Effector CD4-positive, alpha-beta T cell (primary cell): ENCODE measurements at regions not wholly inside any gene's neighbourhood (a gene's known extent, or its start where the extent isn't known, plus 50 kb on each side); places are given as distances from the start of the nearest gene placed in this dataset.
"Not testable (repeated sequence)": the region's sequence is repeated elsewhere in the genome, so short reads cannot be mapped to it uniquely, and the experiment has no call there.

ENCODE experiments used
- DNase-seq: peaks from one replicate; pipeline ENCODE4 v3.0.0-alpha.2; 2020

DNA sequence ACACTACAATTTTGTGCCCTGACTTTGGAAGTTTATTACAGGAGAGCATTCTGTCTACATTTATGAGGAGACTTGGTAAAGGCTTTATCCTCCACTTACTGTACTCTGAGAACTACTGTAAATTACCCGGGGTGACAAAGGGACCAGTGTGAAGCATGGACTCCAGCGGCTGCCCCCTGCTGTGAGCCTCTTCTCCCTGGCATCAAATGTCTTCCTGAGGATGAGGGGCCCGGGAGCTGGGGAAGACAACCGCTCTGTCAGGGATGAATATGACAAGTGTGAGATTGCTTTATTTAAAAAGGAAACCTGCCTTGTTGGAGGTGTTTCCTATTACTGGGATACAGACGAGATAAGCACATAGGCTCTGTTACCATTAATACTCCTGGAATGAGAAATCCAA, 714.8 kb downstream of the CCSER2 start:
- no peak for DNase-seq

DNA sequence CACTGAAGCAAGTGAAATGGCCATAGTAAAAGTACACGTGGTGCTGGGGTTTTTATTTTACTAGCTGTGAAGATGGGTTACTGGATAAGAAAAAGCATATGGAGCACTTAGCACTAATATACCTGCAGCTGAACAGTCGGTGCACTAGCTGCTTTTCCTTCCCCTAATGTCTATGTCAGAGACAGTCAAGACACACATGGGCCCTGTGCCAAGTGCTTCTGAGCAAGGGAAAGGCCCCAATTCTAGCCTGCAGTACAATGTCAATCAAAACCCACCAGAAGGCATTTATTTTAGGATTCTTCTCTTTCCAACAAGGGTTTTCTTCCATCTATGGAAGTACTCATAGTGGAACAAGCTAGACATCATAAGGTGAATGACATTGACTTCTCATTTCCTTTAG, 716.7 kb downstream of the CCSER2 start:
- DNase-seq: no peak

DNA sequence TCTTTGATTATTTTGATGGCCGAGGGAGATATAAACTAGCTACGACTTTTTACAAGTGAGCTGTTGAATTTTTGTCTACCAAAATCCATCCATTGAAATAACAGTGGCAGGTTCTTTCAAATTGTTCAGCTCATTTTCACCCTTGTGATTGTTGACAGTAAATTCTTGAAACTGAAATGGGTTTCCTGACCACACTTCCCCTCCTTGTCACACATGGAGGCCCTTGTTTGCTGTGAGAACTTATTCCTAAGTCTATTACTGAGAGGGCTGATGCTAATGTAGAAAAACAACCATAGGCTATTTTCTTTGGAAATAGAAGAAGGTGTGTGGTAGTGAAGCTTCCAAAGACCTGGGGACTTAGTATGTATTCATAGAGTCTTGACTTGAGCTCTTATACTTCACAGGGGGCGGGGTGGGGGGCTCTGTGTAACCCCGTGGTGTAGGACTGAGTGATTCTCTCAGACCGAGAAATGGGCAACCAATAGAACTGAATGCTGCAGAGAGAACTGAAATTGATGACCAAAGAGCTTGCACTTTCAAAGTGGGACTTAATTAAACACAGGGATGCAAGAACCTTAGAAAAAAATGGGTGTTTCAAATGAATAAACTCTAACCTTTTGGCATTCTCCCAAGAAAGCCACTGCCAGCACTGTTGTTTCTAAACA, 718.9 kb downstream of the CCSER2 start:
- no peak for DNase-seq

DNA sequence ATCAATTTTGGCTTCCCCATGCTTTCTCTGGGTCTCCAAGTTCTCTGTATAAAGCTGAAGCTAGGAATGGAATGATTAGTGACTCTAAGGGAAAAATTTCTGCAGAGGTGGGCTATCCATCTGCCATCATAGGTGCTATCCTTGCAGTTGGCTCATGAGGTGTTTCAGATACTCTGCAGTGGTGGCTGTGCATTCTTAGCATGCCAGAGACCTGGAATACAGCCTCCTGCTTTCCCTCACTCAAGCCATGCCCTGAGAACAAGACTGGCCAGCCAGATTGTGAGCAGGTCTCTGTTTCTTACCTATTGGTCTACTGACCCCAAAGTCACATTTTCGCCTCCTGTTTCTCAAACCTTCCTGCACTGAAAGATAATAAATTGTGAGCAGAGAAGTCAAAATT, 719.6 kb downstream of the CCSER2 start:
- no peak for DNase-seq

DNA sequence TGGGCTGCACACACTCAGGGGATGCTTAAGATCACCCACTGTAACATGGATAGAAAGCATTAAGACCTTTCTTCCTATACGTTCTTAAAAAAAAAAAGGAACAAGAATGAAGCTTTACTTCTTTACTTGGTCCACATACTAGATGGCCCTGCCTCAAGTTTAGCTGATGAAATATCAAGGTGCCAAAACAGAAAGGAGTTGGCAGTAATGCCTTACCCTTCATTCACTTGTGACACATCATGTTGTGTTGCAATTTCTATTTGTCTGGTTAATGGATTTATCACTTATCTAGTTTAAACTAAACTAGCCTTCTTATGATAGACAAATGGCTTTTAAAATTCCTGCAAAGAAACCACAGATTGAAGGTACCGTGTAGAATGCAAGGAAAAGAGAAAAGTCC, 720.3 kb downstream of the CCSER2 start:
- DNase-seq: no peak

DNA sequence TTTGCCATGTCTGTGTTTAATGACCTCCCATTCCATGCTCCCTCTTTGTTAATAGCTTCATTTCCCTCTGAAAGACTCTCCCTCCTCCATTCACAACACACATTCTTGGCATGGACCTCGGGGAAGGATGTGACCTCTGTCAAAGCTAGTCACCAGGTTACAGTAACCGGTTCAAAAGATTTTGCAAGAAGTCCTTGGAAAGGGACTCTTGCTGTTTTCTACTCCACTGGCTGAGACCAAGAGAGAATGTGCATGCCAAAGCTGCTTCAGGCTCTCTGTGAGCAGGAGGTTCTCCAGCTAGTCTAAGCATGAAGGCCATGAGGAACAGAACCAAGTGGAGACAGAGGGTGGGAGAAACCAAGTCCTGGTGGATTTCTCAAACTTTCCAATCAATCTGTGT, 732.6 kb downstream of the CCSER2 start:
- no peak for DNase-seq

DNA sequence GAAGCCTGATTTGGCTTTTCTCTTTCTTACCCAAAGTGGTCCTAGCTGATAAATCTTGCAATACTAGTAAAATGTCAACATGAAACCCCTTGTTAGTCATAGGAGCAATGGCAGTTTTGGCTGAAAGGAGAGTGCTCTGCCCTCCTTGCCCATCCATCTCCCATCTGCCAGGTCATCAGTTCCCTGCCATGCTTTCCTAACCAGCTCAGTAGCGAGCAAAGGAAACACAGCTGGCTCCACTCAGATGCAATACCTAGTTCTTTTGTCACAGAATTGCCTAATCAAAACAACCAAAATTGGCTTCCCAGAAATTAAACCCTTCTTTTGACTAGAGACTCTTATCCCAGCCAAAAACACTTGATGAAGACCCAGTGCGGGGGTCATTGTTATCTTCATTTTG, 733.0 kb downstream of the CCSER2 start:
- no peak for DNase-seq

DNA sequence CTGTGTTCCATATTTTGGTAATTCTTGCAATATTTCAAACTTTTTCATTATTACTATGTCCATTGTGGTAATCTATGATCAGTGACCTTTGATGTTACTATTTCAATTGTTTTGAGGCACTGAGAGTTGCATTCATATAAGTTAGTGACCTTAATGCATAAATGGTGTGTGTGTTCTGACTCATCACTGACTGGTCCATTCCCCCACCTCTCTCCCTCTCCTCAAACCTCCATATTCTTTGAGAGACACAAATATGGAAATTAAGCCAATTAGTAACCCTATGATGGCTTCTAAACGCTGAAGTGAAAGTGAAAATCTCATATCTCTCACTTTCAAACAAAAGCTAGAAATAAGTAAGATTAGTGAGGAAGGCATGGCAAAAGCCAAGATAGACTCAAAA, 739.6 kb downstream of the CCSER2 start:
- DNase-seq: no peak

DNA sequence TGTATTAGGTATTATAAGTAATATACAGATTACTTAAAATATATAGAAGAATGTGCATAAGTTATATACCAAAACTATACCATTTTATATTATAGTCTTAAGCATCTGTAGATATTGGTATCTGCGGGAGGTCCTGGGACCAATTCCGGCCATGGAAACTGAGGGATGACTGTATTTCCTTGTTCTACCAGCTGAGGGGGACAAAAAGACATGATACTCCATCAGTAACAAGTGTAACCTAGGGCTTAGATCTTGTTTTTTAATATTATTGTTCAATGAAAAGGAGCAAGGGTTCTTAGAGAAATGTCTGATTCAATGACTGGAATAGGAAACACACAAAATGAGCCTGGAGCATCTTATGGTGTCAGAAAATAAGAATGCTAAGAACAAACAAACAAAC, 752.5 kb downstream of the CCSER2 start:
- DNase-seq: no peak

DNA sequence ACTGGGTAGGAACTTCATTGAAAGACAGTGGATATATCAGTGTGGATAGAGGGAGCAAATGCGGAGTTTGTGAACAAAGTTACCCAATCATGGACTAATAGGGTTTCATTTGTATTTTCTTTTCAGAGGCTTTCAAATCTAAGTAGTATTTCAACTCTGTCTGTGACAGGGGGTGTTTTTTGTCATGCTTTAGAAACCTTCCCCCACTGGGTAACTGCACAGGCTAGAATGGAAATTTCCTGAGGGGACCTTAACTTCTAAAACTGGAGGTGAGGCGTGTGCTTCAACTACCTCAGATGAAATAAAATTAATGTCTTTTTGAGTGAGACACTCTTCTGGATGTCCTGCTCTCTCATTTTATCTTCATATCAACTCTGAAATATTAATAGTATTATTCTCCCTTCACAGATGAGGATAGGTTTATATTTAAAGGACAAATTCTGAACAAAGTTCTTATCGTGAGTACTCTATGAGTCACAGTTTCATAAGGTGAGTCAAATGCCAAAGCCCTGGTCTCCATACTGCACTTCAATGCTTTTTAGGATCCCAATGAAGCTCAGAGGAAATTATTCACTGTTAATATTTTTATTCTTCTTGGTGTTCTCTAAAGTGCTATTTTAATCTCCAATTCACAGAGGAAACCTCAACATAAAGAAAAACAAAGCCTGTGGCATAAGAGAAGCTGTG, 770.6 kb downstream of the CCSER2 start:
- no peak for DNase-seq

DNA sequence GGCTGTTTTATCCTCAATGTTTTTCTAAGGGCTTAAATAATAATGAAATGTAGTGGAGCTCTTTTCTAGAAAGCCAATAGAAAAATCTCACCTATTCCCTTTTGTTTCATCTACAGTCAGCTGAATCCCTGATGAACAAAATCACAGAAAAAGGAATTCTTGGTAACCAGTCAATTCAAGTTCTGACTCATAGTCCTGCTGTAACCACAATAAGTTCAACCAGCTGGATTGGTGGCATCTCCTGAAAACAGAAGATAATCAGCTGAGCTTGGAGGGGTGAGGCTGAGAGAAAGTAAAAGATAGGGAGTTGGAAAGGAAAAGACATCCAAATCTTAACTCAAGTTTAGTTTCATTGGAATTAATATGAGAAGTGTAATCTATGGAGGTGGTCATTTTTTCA, 772.1 kb downstream of the CCSER2 start:
- DNase-seq: no peak

DNA sequence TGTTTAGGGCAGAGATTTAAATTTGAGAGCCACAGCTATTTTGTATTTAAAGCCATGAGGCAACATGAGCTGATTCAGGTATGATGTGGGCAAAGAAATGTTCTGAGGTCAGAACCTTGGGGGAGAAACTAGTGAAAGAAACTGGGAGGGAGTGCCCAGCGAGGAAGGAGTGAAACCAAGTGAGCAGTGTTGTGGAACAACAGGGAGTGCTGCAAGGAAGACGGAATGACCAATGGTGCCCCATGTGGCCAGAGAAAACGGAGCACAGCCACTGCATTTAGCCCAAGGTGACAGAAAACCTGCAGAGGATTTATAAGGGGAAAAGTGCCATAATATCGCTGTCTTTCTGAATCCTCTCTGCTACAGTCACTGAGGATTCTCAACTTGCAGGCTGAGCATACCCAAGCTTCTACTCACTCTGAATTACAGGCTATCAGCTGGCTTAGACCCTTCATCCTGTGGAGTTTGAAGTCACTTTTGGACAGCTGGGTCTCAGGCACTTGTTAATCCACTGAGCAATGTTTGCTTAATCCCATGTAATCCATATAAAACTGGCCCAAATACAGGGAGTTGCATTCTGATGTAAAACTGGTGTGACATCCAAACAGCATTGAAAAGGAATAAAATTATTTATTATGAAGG, 777.3 kb downstream of the CCSER2 start:
- no peak for DNase-seq

DNA sequence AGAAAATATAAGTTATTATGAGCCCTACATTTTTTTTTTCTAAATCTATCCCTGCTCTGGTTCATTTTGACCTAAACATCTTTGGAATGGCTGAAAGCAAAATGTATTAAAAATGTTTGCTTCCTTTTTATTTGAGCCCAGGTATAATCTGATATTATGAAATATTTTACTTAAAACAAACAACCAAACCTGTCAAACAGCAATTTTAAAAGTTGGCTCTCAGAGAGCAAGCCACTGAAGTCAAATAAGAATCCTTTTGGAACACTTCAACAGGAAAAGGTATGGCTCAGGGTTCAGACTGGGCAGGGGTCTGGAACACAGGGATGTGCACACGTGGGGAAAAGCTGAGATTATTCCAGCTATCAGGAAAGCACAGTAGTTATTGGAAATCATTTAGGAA, 782.9 kb downstream of the CCSER2 start:
- DNase-seq: no peak

DNA sequence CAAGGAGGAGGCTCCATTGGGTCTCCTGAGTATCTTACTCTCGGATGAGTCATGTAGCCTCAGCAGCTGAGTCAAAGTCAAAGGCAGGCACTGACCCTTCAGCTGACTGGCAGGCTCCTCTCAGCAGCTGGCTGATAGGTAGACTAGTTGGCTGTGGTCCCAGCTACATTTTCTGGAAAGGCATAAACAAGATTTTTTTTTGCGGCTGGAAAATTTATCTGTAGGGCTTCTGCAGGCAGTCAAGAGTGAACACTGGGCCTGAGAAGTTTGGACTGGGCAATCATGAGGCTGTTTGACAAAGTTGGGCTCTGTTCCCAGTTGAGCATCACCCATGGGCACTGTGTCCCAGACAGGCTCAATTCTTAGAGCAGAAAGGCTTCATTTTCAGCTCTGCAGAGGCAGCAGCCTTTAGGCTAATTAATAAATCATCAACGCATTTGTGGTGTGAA, 796.2 kb downstream of the CCSER2 start:
- DNase-seq: no peak

DNA sequence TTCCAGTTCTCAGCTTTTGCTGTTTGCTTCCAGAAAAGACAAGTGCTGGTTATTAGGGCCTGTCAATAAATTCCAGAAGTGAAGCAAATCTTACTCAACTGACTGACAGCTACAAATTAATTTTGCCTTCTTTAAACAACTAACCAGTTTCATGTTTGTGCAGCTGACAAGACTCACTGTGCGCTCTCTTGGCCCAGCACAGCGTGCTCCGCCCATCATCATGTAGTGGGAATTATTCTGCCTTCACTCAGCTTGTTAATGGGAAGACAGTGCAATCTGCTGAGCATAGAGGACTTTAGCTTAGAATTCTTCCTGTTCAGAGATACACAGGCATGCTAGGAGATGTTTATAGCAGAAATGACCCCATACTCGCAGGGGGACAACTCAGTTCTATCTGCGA, 808.9 kb downstream of the CCSER2 start:
- DNase-seq: no peak

DNA sequence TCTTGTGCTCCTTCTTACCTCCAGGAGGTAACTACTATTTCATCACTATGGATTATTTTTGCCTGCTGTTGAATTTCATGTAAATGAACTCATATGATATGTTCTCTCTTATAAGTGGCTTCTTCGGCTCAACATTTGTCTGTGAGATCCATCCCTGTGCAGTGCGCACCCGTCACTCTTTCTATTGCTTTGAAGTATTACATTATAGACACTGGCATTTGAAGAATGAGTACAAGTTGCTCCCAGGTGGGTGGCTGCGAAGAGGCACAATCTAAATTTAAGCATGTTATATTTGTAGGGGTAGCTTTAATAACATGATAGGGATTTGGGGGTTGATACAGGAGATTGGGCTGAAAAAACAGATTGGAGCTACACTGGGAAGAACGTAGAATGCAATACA, 809.7 kb downstream of the CCSER2 start:
- DNase-seq: no peak

DNA sequence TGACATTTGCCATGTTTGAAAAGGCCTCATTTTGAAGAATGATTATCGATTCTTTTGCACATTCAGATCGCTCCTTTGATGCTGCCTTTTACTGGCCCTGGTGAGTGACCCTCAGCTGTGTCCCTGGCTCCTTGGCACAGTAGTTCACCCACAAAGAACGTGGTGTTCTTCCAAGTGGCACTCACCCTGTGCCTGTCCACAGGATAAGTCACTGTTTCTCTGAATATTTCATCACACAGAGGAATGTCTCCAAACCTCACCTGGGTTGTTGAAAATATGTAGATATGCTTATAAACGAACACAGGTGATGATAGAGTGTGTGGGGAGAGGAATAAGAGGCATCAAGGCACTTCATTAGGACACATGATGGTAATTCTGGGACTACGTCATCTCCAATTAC, 810.7 kb downstream of the CCSER2 start:
- no peak for DNase-seq

DNA sequence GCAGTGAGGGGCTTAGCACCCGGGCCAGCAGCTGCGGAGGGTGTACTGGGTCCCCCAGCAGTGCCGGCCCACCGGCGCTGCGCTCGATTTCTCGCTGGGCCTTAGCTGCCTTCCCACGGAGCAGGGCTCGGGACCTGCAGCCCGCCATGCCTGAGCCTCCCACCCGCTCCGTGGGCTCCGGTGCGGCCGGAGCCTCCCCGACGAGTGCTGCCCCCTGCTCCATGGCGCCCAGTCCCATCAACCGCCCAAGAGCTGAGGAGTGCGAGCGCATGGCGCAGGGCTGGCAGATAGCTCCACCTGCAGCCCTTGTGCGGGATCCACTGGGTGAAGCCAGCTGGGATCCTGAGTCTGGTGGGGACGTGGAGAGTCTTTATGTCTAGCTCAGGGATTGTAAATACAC, 813.1 kb downstream of the CCSER2 start:
- not testable (repeated sequence) for DNase-seq

DNA sequence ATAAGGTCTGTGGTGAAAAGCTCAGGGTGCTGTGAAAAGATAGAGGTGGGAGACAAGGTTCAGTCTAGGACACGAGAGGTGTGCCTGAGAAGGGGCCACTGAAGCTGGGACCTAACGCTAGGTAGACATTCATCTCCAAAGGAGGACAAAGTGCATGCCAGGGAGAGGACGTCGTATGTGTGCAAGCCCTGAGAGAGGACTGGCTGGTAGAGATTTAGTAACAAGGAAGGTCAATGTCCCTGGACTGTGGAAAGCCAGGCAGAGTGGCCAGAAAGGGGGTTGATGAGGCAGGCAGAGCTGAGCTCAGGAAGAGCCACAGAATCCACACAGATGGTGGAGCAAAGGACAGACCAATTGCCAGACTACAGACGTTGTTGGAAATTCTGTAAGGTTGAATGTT, 817.6 kb downstream of the CCSER2 start:
- no peak for DNase-seq

DNA sequence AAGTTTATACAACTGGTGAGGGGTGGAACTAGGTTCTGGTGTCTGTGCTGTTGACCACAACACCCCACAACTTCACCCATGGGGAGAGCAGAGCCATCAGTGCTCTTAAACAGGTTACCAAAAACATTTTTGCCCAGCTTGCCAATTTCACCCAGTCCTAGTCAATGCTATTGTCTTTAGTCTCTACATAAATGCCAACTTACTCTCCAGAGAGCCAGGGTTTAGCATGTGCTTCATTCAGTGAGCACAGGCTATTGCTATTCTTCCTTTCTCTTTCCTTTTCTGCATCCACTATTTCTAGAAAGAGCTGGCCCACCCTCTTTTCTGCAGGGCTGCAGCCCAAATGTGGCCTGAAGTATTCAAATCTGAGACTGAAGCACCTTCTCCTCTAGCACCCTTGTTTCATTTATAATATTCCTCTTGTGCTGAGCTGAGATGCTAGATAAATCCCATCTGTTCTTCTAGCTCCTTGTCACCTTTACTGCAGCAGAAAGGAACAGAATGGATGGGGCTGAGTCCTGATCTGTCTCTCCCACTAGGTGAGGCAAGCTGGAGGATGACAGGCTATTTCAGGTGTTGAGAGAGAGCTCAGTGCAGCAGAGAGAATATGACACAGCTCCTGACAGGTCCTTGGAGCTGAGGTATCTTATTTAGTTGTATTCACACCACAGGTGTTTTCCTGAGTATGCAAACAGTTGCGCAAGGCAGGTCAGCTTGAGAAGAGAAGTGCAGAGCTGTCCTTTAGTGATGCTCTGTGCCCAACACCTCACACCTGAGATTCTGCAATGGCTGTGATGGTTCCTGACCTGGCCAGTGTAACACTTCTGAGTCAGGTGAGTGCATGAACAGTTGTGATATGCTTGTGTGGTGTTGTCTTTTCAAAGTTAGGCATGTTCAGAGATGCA, 819.2 kb downstream of the CCSER2 start:
- no peak for DNase-seq

DNA sequence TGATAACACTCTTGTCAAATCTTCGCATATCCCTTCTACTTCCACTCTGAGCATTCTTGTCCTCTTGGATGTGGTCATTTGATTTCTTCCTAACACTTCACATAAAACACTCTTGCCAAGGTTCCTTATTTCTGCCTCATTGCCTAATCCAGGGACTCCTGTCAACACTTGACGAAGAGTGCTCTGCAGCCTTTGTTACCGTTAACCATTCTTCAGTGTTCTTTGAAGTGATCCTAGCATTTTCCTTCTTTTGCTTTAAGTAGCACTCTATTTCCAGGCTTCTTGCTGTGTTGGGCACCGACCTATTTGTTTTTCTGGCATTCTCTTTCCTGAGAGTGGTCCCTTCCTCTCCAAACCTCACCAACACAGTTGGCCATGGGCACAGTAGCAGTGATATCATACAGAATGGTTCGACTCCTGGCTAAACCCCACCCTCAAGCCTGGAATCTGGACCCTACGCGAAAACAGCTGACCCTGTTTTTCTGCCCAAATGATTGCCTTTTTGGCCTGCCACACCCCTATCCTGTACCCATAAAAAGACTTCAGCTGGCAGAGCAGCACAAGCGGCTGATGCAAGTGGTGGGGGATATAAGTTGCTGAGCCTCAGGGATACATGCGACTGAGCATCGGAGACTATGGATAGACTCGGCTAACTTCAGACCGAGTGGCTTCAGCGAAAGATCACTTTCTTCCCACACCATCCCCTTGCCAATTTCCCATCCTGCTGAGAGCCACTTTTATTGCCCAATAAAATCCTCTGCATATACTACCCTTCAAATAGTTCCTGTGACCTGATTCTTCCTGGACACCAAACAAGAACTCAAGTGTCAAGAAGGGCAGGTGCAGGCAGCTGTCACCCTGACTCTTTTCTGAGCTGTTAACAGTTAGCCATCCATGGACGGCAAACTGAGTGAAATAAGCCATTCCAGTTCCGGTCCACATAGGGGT, 820.6 kb downstream of the CCSER2 start:
- no peak for DNase-seq

DNA sequence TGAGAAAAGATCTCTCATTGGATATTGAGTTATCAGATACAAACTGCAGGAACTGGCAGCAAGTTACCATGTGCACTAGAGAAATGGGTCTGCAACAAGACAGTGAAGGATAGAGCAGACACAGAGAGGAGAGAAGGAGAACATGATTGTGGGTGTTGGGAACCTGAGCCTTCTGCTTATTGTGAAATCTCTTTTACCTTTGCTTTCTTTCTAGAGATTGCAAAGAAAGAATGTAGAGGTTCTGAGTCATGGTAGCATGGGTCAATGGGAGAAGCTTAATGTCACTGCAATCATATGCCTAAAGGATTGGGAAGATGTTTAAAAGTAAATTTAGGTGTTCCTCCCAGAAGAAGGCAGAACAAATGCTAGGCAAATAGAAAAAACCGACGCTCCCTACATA, 821.4 kb downstream of the CCSER2 start:
- no peak for DNase-seq
